CD4-positive, alpha-beta memory T cell (primary cell): ENCODE measurements at regions not wholly inside any gene's neighbourhood (a gene's known extent, or its start where the extent isn't known, plus 50 kb on each side); places are given as distances from the start of the nearest gene placed in this dataset.

Experiments used
- CTCF ChIA-PET: fragments of 350-600 bp; sonication (Branson Sonifier 250); formaldehyde crosslinking; loops from one replicate; lab custom pipeline; 2021; ENCODE audit warnings: inconsistent platforms; ENCODE audit not compliant: partially characterized antibody; lab: Charles Lee
- POLR2A ChIA-PET: fragments of 350-600 bp; sonication (Branson Sonifier 250); formaldehyde crosslinking; loops from one replicate; lab custom pipeline; 2021; ENCODE audit not compliant: partially characterized antibody; lab: Charles Lee
- DNase-seq, 5 donors: peaks; one replicate each; pipeline versions ENCODE4 v3.0.0 to v3.0.0-alpha.2; 2020 to 2022; ENCODE audit warnings: mixed read lengths in 1 of 5
- H3K27ac ChIP-seq: one replicate; pipeline ENCODE4 v1.7.0; 2013; ENCODE audit warnings: low read depth, low read length
- H3K27me3 ChIP-seq: 2 replicates; pipeline ENCODE4 v1.7.0; 2013; ENCODE audit warnings: mild to moderate bottlenecking, low read length, moderate library complexity; ENCODE audit not compliant: insufficient read depth
- H3K36me3 ChIP-seq: 2 replicates; pipeline ENCODE4 v1.7.0; 2013; ENCODE audit warnings: mild to moderate bottlenecking, low read length, moderate library complexity; ENCODE audit not compliant: insufficient read depth
- H3K4me1 ChIP-seq: 2 replicates; pipeline ENCODE4 v1.7.0; 2013; ENCODE audit warnings: mild to moderate bottlenecking, low read length, moderate library complexity; ENCODE audit not compliant: insufficient read depth
- H3K4me3 ChIP-seq, 2 donors: one replicate each; pipeline ENCODE4 v1.7.0; 2013; ENCODE audit warnings: low read length in 2 of 2, mild to moderate bottlenecking in 1 of 2
- H3K9me3 ChIP-seq, 2 donors: one replicate each; pipeline ENCODE4 v1.7.0; 2013; ENCODE audit warnings: low read length in 2 of 2, control low read depth in 1 of 2; ENCODE audit not compliant: control insufficient read depth in 1 of 2
- H3K27ac Mint-ChIP-seq, 7 donors: one replicate each; pipeline ENCODE4 v1.8.0; 2020 to 2021; ENCODE audit warnings: mixed read lengths in 7 of 7, mild to moderate bottlenecking in 6 of 7, inconsistent platforms in 3 of 7, moderate library complexity in 3 of 7
- H3K27me3 Mint-ChIP-seq, 2 donors: one replicate each; pipeline ENCODE4 v1.8.0; 2020 to 2021; ENCODE audit warnings: mixed read lengths in 2 of 2
- H3K36me3 Mint-ChIP-seq, 2 donors: one replicate each; pipeline ENCODE4 v1.8.0; 2020 to 2021; ENCODE audit warnings: mixed read lengths in 2 of 2, inconsistent platforms in 1 of 2, mild to moderate bottlenecking in 1 of 2
- H3K4me1 Mint-ChIP-seq, 4 donors: one replicate each; pipeline ENCODE4 v1.8.0; 2020 to 2021; ENCODE audit warnings: mixed read lengths in 4 of 4, mild to moderate bottlenecking in 1 of 4
- H3K4me3 Mint-ChIP-seq, 8 donors: one replicate each; pipeline ENCODE4 v1.8.0; 2020 to 2021; ENCODE audit warnings: mixed read lengths in 8 of 8, mild to moderate bottlenecking in 7 of 8, moderate library complexity in 6 of 8, inconsistent platforms in 3 of 8
- H3K9me3 Mint-ChIP-seq, 8 donors: one replicate each; pipeline ENCODE4 v1.8.0; 2020 to 2021; ENCODE audit warnings: mixed read lengths in 8 of 8, mild to moderate bottlenecking in 5 of 8, inconsistent platforms in 3 of 8, moderate library complexity in 1 of 8
- intact Hi-C: fragments of 100-400 bp; cut with micrococcal nuclease; formaldehyde crosslinking; loops from one replicate; pipeline ENCODE4 v1.15.1; 2023

GRCh38 chr1:104853276-104853675, 1103.6 kb downstream of the AMY1C start:
- Histone ChIP-seq H3K4me3 (no peak overlapping the region), H3K27ac (no peak overlapping the region), H3K27me3 (no peaks in the 10 kb centered on the region), H3K4me1 (no peaks in the 10 kb centered on the region), H3K9me3 (no peaks in the 10 kb centered on the region), H3K36me3 (no peaks in the 10 kb centered on the region)
- Mint-ChIP-seq H3K9me3 (peaks cover 2 to 22% (median 7%) of the 10 kb centered on the region in 8 donors), H3K27me3 (no peaks in the 10 kb centered on the region), H3K4me3 (no peak overlapping the region), H3K27ac (no peak overlapping the region), H3K4me1 (no peaks in the 10 kb centered on the region), H3K36me3 (no peaks in the 10 kb centered on the region)
- ChIA-PET POLR2A (no interaction called here), CTCF (no interaction called here)
- no peak for DNase-seq
- intact Hi-C loops: no loop called here

GRCh38 chr1:104854529-104854928, 1104.8 kb downstream of the AMY1C start:
- ChIA-PET CTCF (no interaction called here), POLR2A (no interaction called here)
- H3K4me1 ChIP-seq: no peaks in the 10 kb centered on the region
- no peaks in the 10 kb centered on the region for H3K27me3 ChIP-seq
- DNase-seq: no peak
- H3K4me3 ChIP-seq: no peak overlapping the region
- no peak overlapping the region for H3K4me3 Mint-ChIP-seq
- no peaks in the 10 kb centered on the region for H3K36me3 ChIP-seq
- no peaks in the 10 kb centered on the region for H3K4me1 Mint-ChIP-seq
- H3K9me3 ChIP-seq: no peaks in the 10 kb centered on the region
- no peaks in the 10 kb centered on the region for H3K36me3 Mint-ChIP-seq
- H3K27me3 Mint-ChIP-seq: no peaks in the 10 kb centered on the region
- H3K27ac Mint-ChIP-seq: no peak overlapping the region
- H3K27ac ChIP-seq: no peak overlapping the region
- H3K9me3 Mint-ChIP-seq: peaks cover 3 to 27% (median 9%) of the 10 kb centered on the region in 8 donors
- intact Hi-C loops: no loop called here

- ChIA-PET CTCF (no interaction called here), POLR2A (no interaction called here)
- intact Hi-C loops: no loop called here
- H3K4me1 Mint-ChIP-seq: no peaks in the 10 kb centered on the region
- Histone ChIP-seq H3K9me3 (no peaks in the 10 kb centered on the region), H3K27me3 (no peaks in the 10 kb centered on the region), H3K4me3 (no peak overlapping the region), H3K27ac (no peak overlapping the region), H3K36me3 (no peaks in the 10 kb centered on the region), H3K4me1 (no peaks in the 10 kb centered on the region)
- no peak overlapping the region for H3K4me3 Mint-ChIP-seq
- no peaks in the 10 kb centered on the region for H3K27me3 Mint-ChIP-seq
- no peak for DNase-seq
- no peak overlapping the region for H3K27ac Mint-ChIP-seq
- H3K36me3 Mint-ChIP-seq: no peaks in the 10 kb centered on the region
- H3K9me3 Mint-ChIP-seq: peaks cover 3 to 28% (median 8%) of the 10 kb centered on the region in 8 donors
Observed at GRCh38 chr1:104855550-104855949, 1105.9 kb downstream of the AMY1C start.

GRCh38 chr1:104856091-104856490, 1106.4 kb downstream of the AMY1C start:
- Histone ChIP-seq H3K4me1 (no peaks in the 10 kb centered on the region), H3K27ac (no peak overlapping the region), H3K4me3 (no peak overlapping the region), H3K36me3 (no peaks in the 10 kb centered on the region), H3K9me3 (no peaks in the 10 kb centered on the region), H3K27me3 (no peaks in the 10 kb centered on the region)
- Mint-ChIP-seq H3K27me3 (no peaks in the 10 kb centered on the region), H3K4me3 (no peak overlapping the region), H3K4me1 (no peaks in the 10 kb centered on the region), H3K27ac (no peak overlapping the region), H3K9me3 (peaks cover 3 to 28% (median 9%) of the 10 kb centered on the region in 8 donors), H3K36me3 (no peaks in the 10 kb centered on the region)
- POLR2A ChIA-PET: no interaction called here
- no peak for DNase-seq
- intact Hi-C loops: no loop called here
- CTCF ChIA-PET: no interaction called here

GRCh38 chr1:104856518-104856917, 1106.8 kb downstream of the AMY1C start:
- H3K9me3 Mint-ChIP-seq: peaks cover 3 to 28% (median 9%) of the 10 kb centered on the region in 8 donors
- H3K4me3 Mint-ChIP-seq: no peak overlapping the region
- no peaks in the 10 kb centered on the region for H3K4me1 ChIP-seq
- POLR2A ChIA-PET: no interaction called here
- no peak overlapping the region for H3K27ac Mint-ChIP-seq
- H3K4me1 Mint-ChIP-seq: no peaks in the 10 kb centered on the region
- intact Hi-C loops: no loop called here
- H3K27me3 ChIP-seq: no peaks in the 10 kb centered on the region
- H3K27ac ChIP-seq: no peak overlapping the region
- no peaks in the 10 kb centered on the region for H3K36me3 ChIP-seq
- H3K36me3 Mint-ChIP-seq: no peaks in the 10 kb centered on the region
- H3K4me3 ChIP-seq: no peak overlapping the region
- CTCF ChIA-PET: no interaction called here
- DNase-seq: no peak
- no peaks in the 10 kb centered on the region for H3K27me3 Mint-ChIP-seq
- no peaks in the 10 kb centered on the region for H3K9me3 ChIP-seq

GRCh38 chr1:104868794-104869193, 1119.1 kb downstream of the AMY1C start:
- intact Hi-C loops: no loop called here
- Mint-ChIP-seq H3K27me3 (no peaks in the 10 kb centered on the region), H3K4me1 (no peaks in the 10 kb centered on the region), H3K27ac (no peak overlapping the region), H3K9me3 (peaks cover 3 to 16% (median 6%) of the 10 kb centered on the region in 8 donors), H3K4me3 (no peak overlapping the region), H3K36me3 (no peaks in the 10 kb centered on the region)
- H3K27ac ChIP-seq: no peak overlapping the region
- no peak overlapping the region for H3K4me3 ChIP-seq
- POLR2A ChIA-PET: no interaction called here
- no peaks in the 10 kb centered on the region for H3K27me3 ChIP-seq
- no peak for DNase-seq
- no peaks in the 10 kb centered on the region for H3K4me1 ChIP-seq
- H3K36me3 ChIP-seq: no peaks in the 10 kb centered on the region
- CTCF ChIA-PET: no interaction called here
- H3K9me3 ChIP-seq: no peaks in the 10 kb centered on the region

- no peaks in the 10 kb centered on the region for H3K4me1 ChIP-seq
- Mint-ChIP-seq H3K4me3 (no peak overlapping the region), H3K36me3 (no peaks in the 10 kb centered on the region), H3K27ac (no peak overlapping the region), H3K9me3 (peaks cover 0 to 11% (median 6%) of the 10 kb centered on the region in 8 donors), H3K27me3 (no peaks in the 10 kb centered on the region), H3K4me1 (no peaks in the 10 kb centered on the region)
- ChIA-PET POLR2A (no interaction called here), CTCF (no interaction called here)
- no peaks in the 10 kb centered on the region for H3K27me3 ChIP-seq
- no peak for DNase-seq
- H3K4me3 ChIP-seq: no peak overlapping the region
- intact Hi-C loops: no loop called here
- H3K27ac ChIP-seq: no peak overlapping the region
- no peaks in the 10 kb centered on the region for H3K9me3 ChIP-seq
- no peaks in the 10 kb centered on the region for H3K36me3 ChIP-seq
Observed at GRCh38 chr1:104874044-104874443, 1124.3 kb downstream of the AMY1C start.
